OCI-LY3 (cell line): ENCODE measurements at regions not wholly inside any gene's neighbourhood (a gene's known extent, or its start where the extent isn't known, plus 50 kb on each side); places are given as distances from the start of the nearest gene placed in this dataset.

Experiments
- H2AFZ ChIP-seq: fragments of 200-600, 300-600 bp; shearing (Covaris generic); 2 replicates; pipeline ENCODE4 v1.6.0; 2014; ENCODE audit warnings: antibody characterized with exemption, low read depth, low read length
- H3K27ac ChIP-seq: fragments of 200-600, 300-600 bp; sonication (generic); 2 replicates; pipeline ENCODE4 v1.5.1; 2014; ENCODE audit warnings: mild to moderate bottlenecking, low read length, moderate library complexity, mixed read lengths
- H3K27me3 ChIP-seq: fragments of 200-600, 300-600 bp; sonication (generic); 2 replicates; pipeline ENCODE4 v1.6.1; 2014; ENCODE audit warnings: low read depth, low read length, mixed read lengths
- H3K36me3 ChIP-seq: fragments of 200-600, 300-600 bp; sonication (generic); replicated peaks from 2 replicates; pipeline ENCODE3; 2014; ENCODE audit warnings: low read depth, low read length, mixed read lengths
- H3K4me1 ChIP-seq: fragments of 300-600, 200-600 bp; sonication (generic); 2 replicates; pipeline ENCODE4 v1.6.1; 2014; ENCODE audit warnings: low read length, mixed read lengths
- H3K4me2 ChIP-seq: fragments of 200-600, 300-600 bp; sonication (generic); 2 replicates; pipeline ENCODE4 v1.6.1; 2014; ENCODE audit warnings: low read length, mixed read lengths
- H3K4me3 ChIP-seq: fragments of 300-600, 200-600 bp; sonication (generic); 2 replicates; pipeline ENCODE4 v1.5.1; 2014; ENCODE audit warnings: antibody characterized with exemption, mild to moderate bottlenecking, low read length, moderate library complexity
- H3K79me2 ChIP-seq: fragments of 300-600, 200-600 bp; shearing (Covaris generic); 2 replicates; pipeline ENCODE4 v1.6.1; 2014; ENCODE audit warnings: mild to moderate bottlenecking, low read length, mixed read lengths
- H3K9ac ChIP-seq: fragments of 300-600, 200-600 bp; shearing (Covaris generic); 2 replicates; pipeline ENCODE4 v1.6.0; 2014; ENCODE audit warnings: mild to moderate bottlenecking, low read length, moderate library complexity
- H3K9me3 ChIP-seq: fragments of 200-600, 300-600 bp; shearing (Covaris generic); 2 replicates; pipeline ENCODE4 v1.6.1; 2014; ENCODE audit warnings: low read length, mixed read lengths; ENCODE audit not compliant: insufficient read depth
- H4K20me1 ChIP-seq: fragments of 200-600, 300-600 bp; sonication (generic); 2 replicates; pipeline ENCODE4 v1.6.1; 2016; ENCODE audit warnings: low read length, mixed read lengths; ENCODE audit not compliant: insufficient read depth
- CTCF ChIP-seq: fragments of 200-600, 300-600 bp; sonication (generic); IDR thresholded peaks from 2 replicates; pipeline ENCODE4 v1.5.1; 2014; ENCODE audit warnings: antibody characterized with exemption, low read length, low read depth
- EZH2phosphoT487 ChIP-seq: fragments of 200-600 bp; shearing (Covaris generic); IDR thresholded peaks from 2 replicates; pipeline ENCODE4 v1.6.1; 2018; ENCODE audit warnings: antibody characterized with exemption, mixed run types, low read depth

GRCh38 chr6:87921034-87921433, 126.6 kb upstream of the SPACA1 start:
- Histone ChIP-seq H3K4me2 (no peak overlapping the region), H3K9me3 (peaks cover 5% of the 10 kb centered on the region; the same call in 1 of the 2 replicates), H3K79me2 (no peaks in the 10 kb centered on the region), H3K27ac (no peak overlapping the region), H4K20me1 (no peaks in the 10 kb centered on the region), H2AFZ (no peak overlapping the region), H3K27me3 (no peaks in the 10 kb centered on the region), H3K36me3 (no peaks in the 10 kb centered on the region), H3K9ac (no peak overlapping the region), H3K4me1 (peaks cover 62% of the 10 kb centered on the region), H3K4me3 (no peak overlapping the region)
- TF ChIP-seq CTCF: no peak
- no peak for TF ChIP-seq EZH2phosphoT487

- Histone ChIP-seq H4K20me1 (no peaks in the 10 kb centered on the region), H3K4me3 (no peak overlapping the region), H3K4me2 (no peak overlapping the region), H3K9me3 (peaks cover 5% of the 10 kb centered on the region; the same call in 1 of the 2 replicates), H3K27me3 (no peaks in the 10 kb centered on the region), H3K36me3 (no peaks in the 10 kb centered on the region), H3K4me1 (peaks cover 54% of the 10 kb centered on the region), H3K79me2 (no peaks in the 10 kb centered on the region), H3K27ac (no peak overlapping the region), H3K9ac (no peak overlapping the region), H2AFZ (no peak overlapping the region)
- no peak for TF ChIP-seq CTCF
- TF ChIP-seq EZH2phosphoT487: no peak
These were observed 127.4 kb upstream of the SPACA1 start for GRCh38 chr6:87920245-87920644.

- Histone ChIP-seq H3K27me3 (no peaks in the 10 kb centered on the region), H3K4me2 (no peak overlapping the region), H4K20me1 (no peaks in the 10 kb centered on the region), H3K27ac (no peak overlapping the region), H3K9ac (no peak overlapping the region), H3K79me2 (no peaks in the 10 kb centered on the region), H3K9me3 (peaks cover 5% of the 10 kb centered on the region; the same call in 1 of the 2 replicates), H3K4me3 (no peak overlapping the region), H3K36me3 (no peaks in the 10 kb centered on the region), H3K4me1 (peaks cover 46% of the 10 kb centered on the region), H2AFZ (no peak overlapping the region)
- no peak for TF ChIP-seq EZH2phosphoT487
- no peak for TF ChIP-seq CTCF
These were observed 128.2 kb upstream of the SPACA1 start for GRCh38 chr6:87919416-87919815.

- peaks cover 41% of the 10 kb centered on the region for H3K4me1 ChIP-seq
- no peak overlapping the region for H3K9ac ChIP-seq
- TF ChIP-seq CTCF (no peak), EZH2phosphoT487 (no peak)
These were observed 128.6 kb upstream of the SPACA1 start for GRCh38 chr6:87919001-87919400.

More at GRCh38 chr6:87919001-87919400, 128.6 kb upstream of the SPACA1 start:
- Histone ChIP-seq H3K27ac (no peak overlapping the region), H3K27me3 (no peaks in the 10 kb centered on the region), H3K4me2 (peak overlapping the region; percentile 31), H3K4me3 (no peak overlapping the region), H2AFZ (no peak overlapping the region), H4K20me1 (no peaks in the 10 kb centered on the region), H3K36me3 (no peaks in the 10 kb centered on the region), H3K79me2 (no peaks in the 10 kb centered on the region), H3K9me3 (peaks cover 5% of the 10 kb centered on the region; the same call in 1 of the 2 replicates)
